NCI-H2227 (cell line): ENCODE measurements at regions not wholly inside any gene's neighbourhood (a gene's known extent, or its start where the extent isn't known, plus 50 kb on each side); places are given as distances from the start of the nearest gene placed in this dataset.
"Not testable (repeated sequence)": the region's sequence is repeated elsewhere in the genome, so short reads cannot be mapped to it uniquely, and the experiment has no call there.

Experiments used
- DNase-seq: peaks from one replicate; lab custom pipeline; 2025; ENCODE audit not compliant: unreplicated experiment; lab: John Stamatoyannopoulos, UW

DNA sequence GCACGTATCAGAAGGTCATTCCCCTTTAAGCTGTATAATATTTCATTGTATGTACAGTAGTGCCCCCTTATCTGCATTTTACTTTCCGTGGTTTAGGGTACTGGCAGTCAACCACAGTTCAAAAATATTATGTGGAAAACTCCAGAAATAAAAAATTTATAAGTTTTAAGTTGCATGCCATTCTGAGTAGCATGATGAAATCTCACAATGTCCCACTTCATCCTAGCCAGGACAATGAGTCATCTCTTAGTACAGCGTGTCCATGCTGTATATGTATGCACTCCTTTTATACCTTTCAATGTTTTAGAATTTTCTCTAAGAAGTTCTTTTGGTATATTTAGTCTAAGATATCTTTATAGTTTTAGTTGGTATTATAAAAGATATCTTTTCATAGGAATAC lies 115.0 kb upstream of the HAND1 start:
- no peak for DNase-seq

- DNase-seq = no peak
Measured at GRCh38 chr5:154590093-154590724, 112.2 kb upstream of the HAND1 start.

DNA sequence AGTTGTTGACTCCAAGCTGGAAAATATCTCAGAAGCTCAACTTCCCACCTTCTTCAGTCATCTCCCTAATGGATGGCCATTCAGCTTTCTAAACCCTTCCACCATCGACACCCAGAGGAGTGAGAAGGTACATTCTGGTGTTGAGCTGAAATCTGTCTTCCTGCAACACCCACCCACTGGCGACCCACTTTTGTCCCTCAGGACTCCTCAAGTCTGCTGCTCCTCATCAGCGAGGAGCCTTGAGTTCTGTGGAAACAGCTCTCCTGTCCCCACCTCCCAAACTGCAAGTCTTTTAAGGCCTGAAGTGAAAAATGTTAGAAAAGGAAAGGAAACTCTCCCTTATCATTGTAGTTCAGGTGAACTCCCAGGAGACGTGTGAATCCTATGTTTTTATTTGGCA lies 111.5 kb upstream of the HAND1 start:
- DNase-seq = no peak

- DNase-seq = not testable (repeated sequence)
Measured at GRCh38 chr5:154588833-154589425, 110.9 kb upstream of the HAND1 start.

GRCh38 chr5:154588091-154588774 lies 110.2 kb upstream of the HAND1 start:
- no peak for DNase-seq

GRCh38 chr5:154587123-154588026 lies 109.3 kb upstream of the HAND1 start:
- peak; percentile 16 for DNase-seq

DNA sequence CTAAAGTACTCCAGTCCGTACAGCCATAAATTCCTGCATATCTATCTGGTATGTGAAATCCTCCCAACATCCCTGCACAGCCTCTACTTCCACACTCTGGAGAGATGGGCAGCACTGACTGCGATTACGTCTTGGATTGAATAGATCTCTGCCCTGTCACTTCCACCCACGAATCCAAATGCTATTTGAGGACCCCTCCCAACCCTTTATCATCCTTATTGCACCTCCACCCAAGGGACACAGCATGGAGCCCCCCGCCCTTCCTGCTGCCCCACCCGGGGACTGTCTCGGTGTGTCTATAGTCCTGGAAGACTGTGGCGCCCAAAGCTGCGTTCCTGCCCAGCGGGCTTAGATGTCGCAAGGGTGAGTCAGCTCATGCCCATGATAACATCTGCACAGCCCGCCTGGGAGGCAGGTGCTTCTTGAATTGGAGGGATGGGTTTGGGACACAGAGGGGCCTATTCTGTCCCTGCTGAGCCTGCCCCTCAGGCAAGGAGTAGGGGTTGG lies 105.7 kb upstream of the HAND1 start:
- DNase-seq = no peak

DNA sequence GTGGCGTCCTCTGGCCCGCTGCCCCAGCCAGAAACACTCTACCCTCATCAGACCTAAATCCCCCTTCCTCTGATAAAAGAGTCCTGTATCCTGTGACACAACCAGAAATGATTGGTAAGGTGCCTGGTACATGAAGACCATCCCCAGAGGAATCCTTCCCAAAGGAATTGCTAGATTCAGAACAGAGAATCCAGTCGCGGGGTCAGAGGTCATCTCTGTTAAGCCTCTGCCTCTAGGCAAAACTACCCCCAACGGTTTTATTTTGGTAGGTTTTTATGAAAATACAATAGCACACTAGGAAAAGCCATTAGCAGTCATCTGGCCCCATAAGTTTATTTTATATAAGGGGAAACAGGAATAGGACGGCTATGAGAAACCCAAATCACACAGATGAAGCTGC lies 102.4 kb upstream of the HAND1 start:
- DNase-seq = no peak

GRCh38 chr5:154577416-154577815 lies 99.4 kb upstream of the HAND1 start:
- DNase-seq = no peak

GRCh38 chr5:154576429-154576806 lies 98.4 kb upstream of the HAND1 start:
- DNase-seq = no peak

DNA sequence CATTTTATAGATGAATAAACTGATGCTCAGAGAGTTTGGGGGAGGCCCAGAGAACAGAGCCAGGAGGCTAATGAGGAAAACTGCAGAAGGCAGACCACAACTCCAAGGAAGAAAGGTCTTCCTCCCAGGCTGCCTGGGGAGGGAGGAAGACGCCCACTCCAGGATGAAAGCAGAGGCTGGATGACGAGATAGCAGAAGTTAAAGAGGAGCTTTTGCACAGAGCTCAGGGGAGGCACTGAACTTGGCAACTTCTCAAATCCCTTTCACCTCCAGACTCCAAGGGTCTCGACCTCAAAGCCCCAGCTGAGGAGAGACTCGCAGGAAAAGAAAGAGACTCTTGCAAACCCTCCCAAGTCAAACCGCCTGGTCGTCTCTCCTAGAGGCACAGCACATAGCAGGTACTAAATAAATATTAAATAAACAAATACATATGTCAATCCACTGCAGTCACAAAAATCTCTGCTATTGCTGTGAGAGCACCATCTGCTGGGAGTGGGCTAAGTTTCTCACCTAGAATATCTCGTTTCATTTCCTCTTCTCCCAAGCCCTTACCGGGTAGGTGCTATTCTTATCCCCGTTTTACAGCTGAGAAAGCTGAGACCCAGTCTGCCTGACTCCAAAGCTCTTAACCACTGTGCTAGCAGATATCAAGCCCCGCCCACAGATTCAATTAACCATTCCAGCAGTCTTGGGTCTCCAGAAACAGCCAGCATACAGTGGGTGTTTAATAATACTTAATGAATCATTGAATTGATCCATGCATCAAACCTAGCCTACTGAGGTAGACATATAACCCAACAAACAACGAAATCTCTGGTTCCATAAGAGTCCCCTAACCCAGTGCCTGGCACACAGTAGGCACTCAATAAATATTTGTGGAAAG lies 97.8 kb upstream of the HAND1 start:
- DNase-seq = no peak

DNA sequence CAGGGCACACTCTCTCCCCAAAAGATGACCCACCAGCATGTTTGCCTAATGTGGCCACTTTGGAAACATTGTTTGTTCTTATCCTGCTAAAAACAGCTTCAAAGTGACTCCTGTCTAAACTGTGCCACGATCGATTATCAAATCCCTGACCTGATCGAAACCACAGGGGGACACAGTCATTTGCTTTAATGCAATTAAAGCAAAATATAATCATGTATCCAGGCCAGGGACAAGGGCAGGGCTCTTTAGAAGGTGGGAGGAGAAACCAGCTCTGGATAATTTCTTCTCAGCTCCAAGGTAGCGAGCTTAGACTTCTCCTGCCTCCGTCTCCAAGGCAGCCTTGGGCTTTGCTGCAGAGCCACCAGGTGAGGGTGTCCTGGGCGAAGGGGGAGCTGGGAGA lies 95.0 kb upstream of the HAND1 start:
- no peak for DNase-seq

DNA sequence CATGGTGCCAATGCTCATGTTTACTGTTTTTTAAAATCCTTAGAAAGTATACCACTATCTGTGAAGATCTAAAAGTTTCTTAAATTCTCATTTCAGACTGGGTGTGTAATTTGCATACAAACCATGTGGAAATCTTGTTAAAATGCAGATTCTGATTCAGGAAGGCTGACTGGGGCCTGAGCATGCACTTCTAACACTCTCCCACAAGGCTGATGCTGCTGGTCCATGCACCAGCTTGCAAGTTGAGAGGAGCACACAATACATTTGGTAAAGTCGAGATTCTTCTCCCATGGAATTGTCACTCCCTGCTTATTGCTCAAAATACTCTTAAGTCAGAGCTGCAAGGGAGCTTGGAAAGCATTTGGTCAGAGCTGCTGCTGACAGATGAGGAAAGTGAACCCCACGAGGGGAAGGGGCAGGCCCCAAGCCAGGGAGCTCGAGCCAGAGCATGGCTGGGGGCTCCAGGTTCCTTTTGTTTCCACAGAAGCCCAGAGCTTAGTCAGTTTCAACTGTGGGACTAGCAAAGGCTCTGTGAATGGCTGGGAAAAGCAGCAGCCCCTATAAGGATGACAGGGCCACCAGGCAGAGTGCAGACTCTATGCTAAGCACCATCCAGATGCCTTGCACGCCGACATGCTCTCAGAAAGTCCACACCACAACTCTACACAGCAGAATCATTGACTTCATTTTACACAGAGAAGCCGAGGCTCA lies 93.5 kb upstream of the HAND1 start:
- no peak for DNase-seq

DNA sequence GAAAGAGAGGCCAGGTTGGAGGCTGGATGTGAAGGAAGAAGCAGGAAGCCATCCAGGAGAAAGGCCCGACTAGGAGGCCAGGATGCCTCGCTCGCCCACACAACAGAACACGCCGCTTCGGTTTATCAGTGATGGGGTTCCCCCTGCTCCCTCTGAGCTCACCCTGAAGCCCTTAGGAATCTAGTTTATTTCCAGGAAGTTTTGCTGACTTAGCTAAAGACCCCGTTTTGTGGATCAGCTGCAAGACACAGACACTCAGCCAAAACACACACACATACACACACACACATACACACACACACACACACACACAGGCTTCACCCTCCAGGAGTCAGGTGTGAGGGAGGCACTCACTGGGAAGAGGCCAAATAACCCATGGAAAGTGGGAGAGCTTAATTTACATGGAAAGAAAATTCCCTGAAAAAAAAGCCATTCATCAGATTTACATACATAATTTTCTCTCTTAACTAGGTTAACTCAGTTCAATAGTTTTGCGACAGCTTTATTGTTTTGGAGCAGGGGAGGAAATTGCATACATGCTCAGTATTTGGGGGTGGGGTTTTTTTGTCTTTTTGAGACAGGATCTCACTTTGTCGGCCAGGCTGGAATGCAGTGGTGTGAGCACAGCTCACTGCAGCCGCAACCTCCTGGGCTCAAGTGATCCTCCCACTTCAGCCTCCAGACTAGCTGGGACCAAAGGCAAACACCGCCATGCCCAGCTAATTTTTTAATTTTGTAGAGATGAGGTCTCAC lies 92.7 kb upstream of the HAND1 start:
- no peak for DNase-seq

GRCh38 chr5:154568589-154568988 lies 90.6 kb upstream of the HAND1 start:
- no peak for DNase-seq

DNA sequence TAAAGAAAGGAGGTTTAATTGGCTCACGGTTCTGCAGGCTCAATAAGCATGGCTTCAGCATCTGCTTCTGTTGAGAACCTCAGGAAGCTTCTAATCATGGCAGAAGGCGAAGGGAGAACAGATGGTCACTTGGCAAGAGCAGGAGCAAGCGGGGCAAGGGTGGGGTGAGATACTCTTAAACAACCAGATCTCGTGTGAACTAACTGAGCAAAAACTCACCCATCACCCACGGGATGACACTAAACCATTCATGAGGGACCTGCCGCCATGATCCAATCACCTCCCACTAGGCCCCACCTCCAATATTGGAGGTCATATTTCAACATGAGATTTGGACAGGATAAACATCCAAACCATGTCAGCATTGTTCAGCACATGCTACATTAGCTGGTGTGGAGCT lies 89.1 kb upstream of the HAND1 start:
- DNase-seq = no peak

DNA sequence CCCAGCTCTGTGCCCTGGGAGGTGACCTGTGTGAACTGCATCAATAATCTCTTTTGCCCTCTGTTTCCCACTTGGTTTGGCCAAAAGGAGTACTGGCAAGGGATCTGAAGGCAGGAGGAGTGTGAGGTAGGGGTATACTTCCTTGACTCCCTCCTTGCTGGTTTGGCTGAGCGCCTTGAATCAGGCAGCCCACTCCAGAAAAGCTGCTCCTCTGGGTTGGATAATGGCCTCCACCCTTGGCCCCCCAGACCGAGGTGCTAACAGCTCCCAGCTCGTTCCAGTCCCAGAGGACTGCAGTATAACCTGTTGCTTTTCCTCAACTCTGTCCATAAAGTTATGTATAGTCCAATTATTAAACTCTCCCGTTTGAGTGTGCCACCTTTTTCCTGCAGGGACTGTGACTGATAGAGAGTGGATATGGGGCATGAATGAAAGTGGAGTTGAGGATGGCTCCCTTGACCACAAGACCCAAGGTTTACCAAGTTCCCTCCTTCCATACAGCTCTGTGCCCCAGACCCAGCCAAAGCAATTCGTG lies 88.2 kb upstream of the HAND1 start:
- DNase-seq = no peak

- no peak for DNase-seq
Measured at GRCh38 chr5:154565123-154565522, 87.1 kb upstream of the HAND1 start.
